Mesenchymal stem cell (in vitro differentiated cells and primary cell): ENCODE measurements at regions not wholly inside any gene's neighbourhood (a gene's known extent, or its start where the extent isn't known, plus 50 kb on each side); places are given as distances from the start of the nearest gene placed in this dataset.

ENCODE experiments used
- DNase-seq: peaks from one replicate; pipeline ENCODE4 v3.0.0-alpha.2; 2013
- H2AFZ ChIP-seq: one replicate; pipeline ENCODE4 v1.6.1; 2013; ENCODE audit warnings: low read depth, mild to moderate bottlenecking, control low read depth, inconsistent platforms, low read length, moderate library complexity
- H2AK5ac ChIP-seq: 2 replicates; pipeline ENCODE4 v1.6.1; 2013; ENCODE audit warnings: low read length, moderate library complexity, mild to moderate bottlenecking, inconsistent platforms; ENCODE audit not compliant: severe bottlenecking
- H2BK120ac ChIP-seq: one replicate; pipeline ENCODE4 v1.6.1; 2013; ENCODE audit warnings: low read depth, mild to moderate bottlenecking, inconsistent platforms, low read length, moderate library complexity
- H2BK12ac ChIP-seq, 2 experiments: one replicate each; pipeline ENCODE4 v1.6.1; 2013; ENCODE audit warnings: inconsistent platforms in 2 of 2, low read length in 2 of 2, mild to moderate bottlenecking in 2 of 2, moderate library complexity in 2 of 2, control low read depth in 1 of 2
- H2BK15ac ChIP-seq: one replicate; pipeline ENCODE4 v1.6.1; 2013; ENCODE audit warnings: mild to moderate bottlenecking, low read depth, inconsistent platforms; ENCODE audit not compliant: poor library complexity, severe bottlenecking
- H2BK5ac ChIP-seq: 2 replicates; pipeline ENCODE4 v1.6.1; 2013; ENCODE audit warnings: low read depth, mild to moderate bottlenecking, low read length, control low read depth, inconsistent platforms; ENCODE audit not compliant: poor library complexity, severe bottlenecking
- H3K14ac ChIP-seq, 2 experiments: one replicate each; pipeline ENCODE4 v1.6.1; 2013; ENCODE audit warnings: inconsistent platforms in 2 of 2, low read length in 2 of 2, control low read depth in 1 of 2, mild to moderate bottlenecking in 1 of 2, moderate library complexity in 1 of 2
- H3K18ac ChIP-seq, 2 experiments: one replicate each; pipeline ENCODE4 v1.6.1; 2013; ENCODE audit warnings: inconsistent platforms in 2 of 2, low read length in 2 of 2, control low read depth in 1 of 2, low read depth in 1 of 2, mild to moderate bottlenecking in 1 of 2
- H3K23ac ChIP-seq, 2 experiments: one replicate each; pipeline ENCODE4 v1.6.1; 2013; ENCODE audit warnings: inconsistent platforms in 2 of 2, low read length in 2 of 2, mild to moderate bottlenecking in 2 of 2, moderate library complexity in 2 of 2, control low read depth in 1 of 2
- H3K27ac ChIP-seq: 2 replicates; pipeline ENCODE4 v1.5.1; 2013; ENCODE audit warnings: mild to moderate bottlenecking, moderate library complexity, low read length, control low read depth, inconsistent platforms; ENCODE audit not compliant: poor library complexity, severe bottlenecking
- H3K27me3 ChIP-seq, 2 experiments: 2 replicates each; pipeline versions ENCODE4 v1.6.1 to v1.7.0; 2013; ENCODE audit warnings: low read length in 2 of 2, mild to moderate bottlenecking in 2 of 2, moderate library complexity in 2 of 2, control low read depth in 1 of 2, inconsistent platforms in 1 of 2; ENCODE audit not compliant: control insufficient read depth in 1 of 2, insufficient read depth in 1 of 2
- H3K36me3 ChIP-seq, 2 experiments: 2 replicates each; pipeline versions ENCODE4 v1.6.1 to v1.7.0; 2013; ENCODE audit warnings: low read length in 2 of 2, control low read depth in 1 of 2, inconsistent platforms in 1 of 2, low read depth in 1 of 2, mild to moderate bottlenecking in 1 of 2; ENCODE audit not compliant: insufficient read depth in 2 of 2, control insufficient read depth in 1 of 2
- H3K4ac ChIP-seq, 2 experiments: one replicate each; pipeline ENCODE4 v1.6.1; 2013; ENCODE audit warnings: inconsistent platforms in 2 of 2, low read length in 2 of 2, mild to moderate bottlenecking in 2 of 2, moderate library complexity in 2 of 2, control low read depth in 1 of 2, low read depth in 1 of 2
- H3K4me1 ChIP-seq: 2 replicates; pipeline ENCODE4 v1.6.1; 2013; ENCODE audit warnings: low read depth, low read length, control low read depth; ENCODE audit not compliant: control insufficient read depth, insufficient read depth
- H3K4me2 ChIP-seq: 2 replicates; pipeline ENCODE4 v1.6.1; 2013; ENCODE audit warnings: low read length, mild to moderate bottlenecking, inconsistent platforms; ENCODE audit not compliant: poor library complexity, severe bottlenecking
- H3K4me3 ChIP-seq, 2 experiments: 2 replicates each; pipeline versions ENCODE4 v1.5.1 to v1.7.0; 2013; ENCODE audit warnings: low read length in 2 of 2, mild to moderate bottlenecking in 2 of 2, control low read depth in 1 of 2, low read depth in 1 of 2; ENCODE audit not compliant: insufficient read depth in 1 of 2
- H3K79me1 ChIP-seq: replicated peaks from 2 replicates; pipeline ENCODE4 v1.6.1; 2013; ENCODE audit warnings: mild to moderate bottlenecking, control low read depth, low read length, inconsistent platforms; ENCODE audit not compliant: poor library complexity, severe bottlenecking
- H3K9ac ChIP-seq: 2 replicates; pipeline ENCODE4 v1.7.0; 2013; ENCODE audit warnings: mild to moderate bottlenecking, low read length, moderate library complexity
- H3K9me3 ChIP-seq: 2 replicates; pipeline ENCODE4 v1.7.0; 2013; ENCODE audit warnings: mild to moderate bottlenecking, low read length; ENCODE audit not compliant: control insufficient read depth
- H4K8ac ChIP-seq: one replicate; pipeline ENCODE4 v1.6.1; 2013; ENCODE audit warnings: inconsistent platforms, mild to moderate bottlenecking, low read length, moderate library complexity
- H4K91ac ChIP-seq: one replicate; pipeline ENCODE4 v1.6.1; 2013; ENCODE audit warnings: mild to moderate bottlenecking, low read length, inconsistent platforms
- WGBS: methylation state at CpG from one replicate; pipeline ENCODE4 v1.1.7; 2013; ENCODE audit warnings: mixed read lengths; 5-methylcytosine and 5-hydroxymethylcytosine counted together

DNA sequence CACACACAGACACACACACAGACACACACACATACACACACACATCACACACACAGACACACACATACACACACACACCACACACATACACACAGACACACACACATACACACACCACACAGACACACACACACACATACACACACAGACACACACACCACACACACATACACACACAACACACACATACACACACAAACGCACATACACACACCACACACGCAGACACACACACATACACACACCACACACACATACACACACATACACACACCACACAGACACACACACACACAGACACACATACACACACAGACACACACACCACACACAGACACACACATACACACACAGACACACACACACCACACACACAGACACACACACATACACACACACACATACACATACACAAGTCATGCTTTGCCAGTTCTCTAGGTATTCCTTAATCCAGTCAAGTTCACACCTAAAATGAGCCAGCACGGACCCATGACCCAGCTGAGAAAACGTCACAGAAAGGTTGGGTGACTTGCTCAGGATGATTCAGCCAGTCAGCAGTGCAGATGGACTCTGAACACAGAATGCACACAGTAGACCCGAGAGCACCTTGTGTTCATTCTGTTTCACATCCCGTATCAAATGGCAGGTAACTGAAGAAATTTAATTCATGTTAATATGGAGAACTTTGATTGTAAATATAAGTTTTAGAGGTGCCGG lies 746.4 kb downstream of the MTRR start:
- Histone ChIP-seq H3K4me3 (no peak overlapping the region), H3K14ac (peak overlapping the region in 1 of 2 experiments; percentile 42), H3K4me1 (no peaks in the 10 kb centered on the region), H3K9ac (no peak overlapping the region), H2BK15ac (no peak overlapping the region), H4K91ac (no peak overlapping the region), H3K79me1 (no peaks in the 10 kb centered on the region), H4K8ac (no peak overlapping the region), H2BK12ac (no peak overlapping the region), H3K27ac (no peak overlapping the region), H2AFZ (no peak overlapping the region), H2BK120ac (no peak overlapping the region), H3K9me3 (no peaks in the 10 kb centered on the region), H3K23ac (no peak overlapping the region), H3K4me2 (no peak overlapping the region), H3K27me3 (no peaks in the 10 kb centered on the region), H2BK5ac (no peak overlapping the region), H3K36me3 (no peaks in the 10 kb centered on the region), H3K4ac (no peak overlapping the region), H2AK5ac (no peak overlapping the region), H3K18ac (no peak overlapping the region)
- 87% methylated on average over 7 of the region's 7 CpGs for WGBS
- no peak for DNase-seq

DNA sequence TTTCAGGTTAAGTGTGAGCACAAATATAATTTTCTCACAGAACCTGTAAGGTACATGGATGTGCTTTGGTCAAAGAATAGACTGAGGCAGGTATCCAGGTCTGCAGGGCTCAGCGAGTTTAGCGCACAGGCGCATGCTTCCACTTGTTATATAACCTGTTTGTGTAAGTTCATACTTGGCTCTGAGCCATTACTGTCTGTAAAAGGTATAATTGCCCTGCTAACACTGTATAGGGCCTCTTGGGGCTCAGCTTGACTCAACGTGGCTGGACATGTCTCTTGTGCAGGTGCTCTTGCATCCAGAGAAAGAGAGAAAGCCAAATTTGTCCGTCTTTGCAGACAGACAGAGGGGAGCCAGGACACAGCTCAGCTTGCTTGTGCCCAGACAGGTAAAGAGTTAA lies 759.6 kb downstream of the MTRR start:
- Histone ChIP-seq H3K9me3 (no peaks in the 10 kb centered on the region), H2BK120ac (no peak overlapping the region), H2BK12ac (no peak overlapping the region), H2AK5ac (no peak overlapping the region), H3K14ac (no peak overlapping the region), H3K79me1 (no peaks in the 10 kb centered on the region), H3K4me1 (no peaks in the 10 kb centered on the region), H3K4ac (no peak overlapping the region), H3K4me3 (no peak overlapping the region), H3K27ac (no peak overlapping the region), H3K27me3 (no peaks in the 10 kb centered on the region), H2BK15ac (no peak overlapping the region), H3K18ac (no peak overlapping the region), H3K36me3 (no peaks in the 10 kb centered on the region), H2BK5ac (no peak overlapping the region), H3K4me2 (no peak overlapping the region), H4K8ac (no peak overlapping the region), H3K23ac (no peak overlapping the region), H4K91ac (no peak overlapping the region), H2AFZ (no peak overlapping the region), H3K9ac (no peak overlapping the region)
- DNase-seq = no peak
- 75% methylated on average over 5 of the region's 5 CpGs for WGBS

DNA sequence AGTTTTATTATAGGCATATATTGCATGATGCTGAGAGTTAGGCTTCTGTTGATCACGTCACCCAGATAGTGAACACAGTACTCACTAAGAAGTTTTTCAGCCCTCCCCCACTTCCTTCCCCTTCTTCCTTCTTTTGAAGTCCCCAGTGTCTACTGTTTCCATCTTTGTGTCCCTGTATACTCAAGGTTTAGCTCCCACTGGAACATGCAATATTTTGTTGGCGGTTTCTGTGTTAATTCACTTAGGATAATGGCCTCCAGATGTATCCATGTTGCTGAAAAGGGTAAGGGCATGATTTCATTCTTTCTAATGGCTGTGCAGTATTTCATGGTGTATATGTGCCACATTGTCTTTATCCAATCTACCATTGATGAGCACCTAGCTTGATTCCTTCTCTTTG lies 764.3 kb downstream of the MTRR start:
- no peak for DNase-seq
- no peak overlapping the region for H2BK120ac ChIP-seq
- no peak overlapping the region for H3K9ac ChIP-seq

DNA sequence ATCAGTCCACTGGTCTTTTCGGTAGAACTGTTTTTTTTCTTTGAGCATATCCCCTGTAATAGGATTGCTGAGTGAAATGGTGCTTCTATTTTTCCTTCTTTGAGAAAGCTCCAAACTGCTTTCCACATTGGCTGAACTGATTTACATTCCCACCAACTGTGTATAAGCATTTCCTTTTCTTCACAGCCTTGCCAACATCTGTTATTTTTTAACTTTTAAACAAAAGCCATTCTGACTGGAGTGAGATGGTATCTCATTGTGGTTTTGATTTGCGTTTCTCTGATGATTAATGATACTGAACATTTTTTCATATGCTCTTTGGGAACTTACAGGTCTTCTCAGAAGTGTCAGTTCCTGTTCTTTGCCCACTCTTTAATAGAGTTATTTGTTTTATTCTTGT lies 764.7 kb downstream of the MTRR start:
- WGBS = 33% methylated on average over 1 of the region's 2 CpGs
- Histone ChIP-seq H3K14ac (no peak overlapping the region), H3K27me3 (no peaks in the 10 kb centered on the region), H2BK5ac (no peak overlapping the region), H3K9me3 (no peaks in the 10 kb centered on the region), H3K23ac (no peak overlapping the region), H3K79me1 (no peaks in the 10 kb centered on the region), H4K8ac (no peak overlapping the region), H3K18ac (no peak overlapping the region), H3K36me3 (no peaks in the 10 kb centered on the region), H3K9ac (no peak overlapping the region), H3K4me1 (no peaks in the 10 kb centered on the region), H3K27ac (peak overlapping the region; percentile 77), H2AFZ (no peak overlapping the region), H3K4me3 (no peak overlapping the region), H2BK15ac (no peak overlapping the region), H2BK120ac (no peak overlapping the region), H2BK12ac (no peak overlapping the region), H3K4me2 (no peak overlapping the region), H3K4ac (no peak overlapping the region), H4K91ac (no peak overlapping the region), H2AK5ac (no peak overlapping the region)
- peak; percentile 1 for DNase-seq

More for the DNA sequence above, 764.3 kb downstream of the MTRR start:
- Histone ChIP-seq H3K9me3 (no peaks in the 10 kb centered on the region), H2BK5ac (no peak overlapping the region), H2BK15ac (no peak overlapping the region), H3K4me2 (no peak overlapping the region), H3K27ac (peak overlapping the region; percentile 77), H3K4me1 (no peaks in the 10 kb centered on the region), H2AK5ac (no peak overlapping the region), H3K79me1 (no peaks in the 10 kb centered on the region), H3K18ac (no peak overlapping the region), H2BK12ac (no peak overlapping the region), H4K91ac (no peak overlapping the region), H2AFZ (no peak overlapping the region), H3K23ac (no peak overlapping the region), H3K14ac (no peak overlapping the region), H3K4me3 (no peak overlapping the region), H4K8ac (no peak overlapping the region), H3K36me3 (no peaks in the 10 kb centered on the region), H3K4ac (no peak overlapping the region), H3K27me3 (no peaks in the 10 kb centered on the region)
- 97% methylated on average over 2 of the region's 2 CpGs for WGBS
